ENCODE measurements at regions not wholly inside any gene's neighbourhood (a gene's known extent, or its start where the extent isn't known, plus 50 kb on each side); places are given as distances from the start of the nearest gene placed in this dataset.

DNA sequence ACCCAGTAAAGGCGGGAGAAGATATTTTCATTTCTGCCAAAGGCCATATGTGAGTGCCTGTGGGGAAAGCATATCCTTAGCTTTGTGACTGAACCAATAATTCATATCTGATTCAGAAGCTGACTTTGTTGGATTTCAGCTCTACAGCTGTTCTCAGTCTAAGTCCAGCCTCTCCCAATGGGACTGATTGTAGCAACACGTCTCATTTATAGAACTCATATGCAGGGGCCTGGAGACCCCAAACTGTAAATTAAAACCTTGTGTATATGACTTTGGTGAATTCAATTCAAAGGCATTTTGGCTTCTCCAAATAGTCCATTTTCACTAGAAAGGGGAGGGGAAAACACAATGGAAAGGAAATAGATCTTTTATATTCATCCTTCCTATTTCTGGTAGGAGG, 250.4 kb upstream of the SORL1-AS1 start:
- no peak for DNase-seq (ENCODE audit: low read depth)
- TF ChIP-seq, protein P1, sequence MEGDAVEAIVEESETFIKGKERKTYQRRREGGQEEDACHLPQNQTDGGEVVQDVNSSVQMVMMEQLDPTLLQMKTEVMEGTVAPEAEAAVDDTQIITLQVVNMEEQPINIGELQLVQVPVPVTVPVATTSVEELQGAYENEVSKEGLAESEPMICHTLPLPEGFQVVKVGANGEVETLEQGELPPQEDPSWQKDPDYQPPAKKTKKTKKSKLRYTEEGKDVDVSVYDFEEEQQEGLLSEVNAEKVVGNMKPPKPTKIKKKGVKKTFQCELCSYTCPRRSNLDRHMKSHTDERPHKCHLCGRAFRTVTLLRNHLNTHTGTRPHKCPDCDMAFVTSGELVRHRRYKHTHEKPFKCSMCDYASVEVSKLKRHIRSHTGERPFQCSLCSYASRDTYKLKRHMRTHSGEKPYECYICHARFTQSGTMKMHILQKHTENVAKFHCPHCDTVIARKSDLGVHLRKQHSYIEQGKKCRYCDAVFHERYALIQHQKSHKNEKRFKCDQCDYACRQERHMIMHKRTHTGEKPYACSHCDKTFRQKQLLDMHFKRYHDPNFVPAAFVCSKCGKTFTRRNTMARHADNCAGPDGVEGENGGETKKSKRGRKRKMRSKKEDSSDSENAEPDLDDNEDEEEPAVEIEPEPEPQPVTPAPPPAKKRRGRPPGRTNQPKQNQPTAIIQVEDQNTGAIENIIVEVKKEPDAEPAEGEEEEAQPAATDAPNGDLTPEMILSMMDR (IDR thresholded peaks at IDR 0.05; ENCODE audit: low read length, missing control alignments): no peak
- H3K4me3 ChIP-seq (replicated peaks; ENCODE audit: low read depth, low read length): no peak overlapping the region

DNA sequence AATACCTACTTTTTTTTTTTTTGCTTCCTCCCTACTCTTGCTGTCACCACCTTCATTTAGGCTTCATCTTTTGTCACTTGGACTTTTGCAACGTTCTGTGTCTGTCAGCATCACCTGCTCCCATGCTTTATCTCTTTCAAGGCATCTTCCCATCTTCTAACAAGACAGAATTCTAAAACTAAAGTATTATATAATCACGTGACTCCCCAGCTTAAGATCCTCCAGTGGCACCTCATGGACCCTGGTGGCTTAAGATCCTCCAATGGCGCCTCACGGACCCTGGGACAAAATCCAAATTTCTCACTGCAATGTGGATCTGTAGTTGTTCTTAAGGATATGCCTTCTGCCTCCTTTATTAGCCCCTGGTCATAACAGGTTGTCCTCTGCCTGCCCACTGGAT, 248.2 kb upstream of the SORL1-AS1 start:
- TF ChIP-seq, protein P1 (IDR thresholded peaks at IDR 0.05; ENCODE audit: low read length, missing control alignments): no peak
- DNase-seq (ENCODE audit: low read depth): no peak
- no peak overlapping the region for H3K4me3 ChIP-seq (replicated peaks; ENCODE audit: low read depth, low read length)

DNA sequence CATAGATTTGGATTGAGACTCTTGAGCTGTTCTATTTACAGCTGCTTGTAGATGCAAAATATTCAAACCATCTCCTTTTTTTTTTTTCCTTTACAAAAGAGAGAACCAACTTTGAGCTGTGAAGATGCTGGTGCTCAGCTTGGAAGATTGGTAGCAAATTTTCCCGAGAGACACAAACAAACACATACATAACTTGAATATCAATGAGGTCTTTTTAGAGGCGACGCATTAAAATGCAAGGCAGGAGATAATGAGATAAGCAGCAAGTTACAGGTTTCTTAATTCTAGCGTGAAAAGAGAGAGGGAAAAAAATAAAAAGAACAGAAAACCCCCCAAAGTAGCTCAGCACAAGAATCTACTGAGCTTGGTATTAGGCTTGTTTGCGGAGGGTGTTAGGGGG, 247.0 kb upstream of the SORL1-AS1 start:
- TF ChIP-seq, protein P1 (IDR thresholded peaks at IDR 0.05; ENCODE audit: low read length, missing control alignments): no peak
- no peak for DNase-seq (ENCODE audit: low read depth)
- H3K4me3 ChIP-seq (replicated peaks; ENCODE audit: low read depth, low read length): no peak overlapping the region

DNA sequence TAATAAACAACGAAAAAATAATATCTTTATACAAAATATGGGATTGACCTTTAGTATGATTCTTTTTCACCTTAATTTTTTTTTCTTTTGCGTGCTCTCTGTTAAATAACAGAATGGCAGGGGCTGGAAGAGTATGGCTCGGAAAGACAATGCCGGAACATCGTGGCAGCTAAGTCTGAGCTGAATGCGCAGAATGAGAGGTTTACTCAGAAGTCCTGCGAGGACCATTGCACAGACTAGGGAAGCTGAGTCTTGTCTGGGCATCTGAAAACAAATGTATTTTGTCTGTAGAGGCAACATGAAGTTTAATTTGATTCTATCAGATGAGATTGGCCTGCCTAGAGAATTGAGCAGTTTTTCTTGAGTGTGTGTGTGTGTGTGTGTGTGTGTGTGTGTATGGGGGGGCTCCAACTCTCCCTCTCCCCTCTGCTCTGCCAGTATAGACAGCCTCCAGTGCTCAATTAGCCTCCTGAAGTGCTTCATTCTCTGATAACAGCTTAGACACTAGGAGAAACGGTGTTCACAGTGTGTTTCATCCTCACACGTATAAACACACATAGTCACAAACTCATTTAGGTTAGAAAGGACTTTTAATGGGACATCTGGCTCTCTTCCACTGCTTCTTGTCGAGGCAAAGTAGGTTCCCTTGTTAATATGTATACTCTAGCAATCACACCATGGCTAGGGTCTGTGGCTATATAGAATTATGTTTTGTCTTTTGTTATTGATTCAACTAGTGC, 244.3 kb upstream of the SORL1-AS1 start:
- TF ChIP-seq, protein P1 (IDR thresholded peaks at IDR 0.05; ENCODE audit: low read length, missing control alignments): no peak
- H3K4me3 ChIP-seq (replicated peaks; ENCODE audit: low read depth, low read length): no peak overlapping the region
- DNase-seq (ENCODE audit: low read depth): no peak

DNA sequence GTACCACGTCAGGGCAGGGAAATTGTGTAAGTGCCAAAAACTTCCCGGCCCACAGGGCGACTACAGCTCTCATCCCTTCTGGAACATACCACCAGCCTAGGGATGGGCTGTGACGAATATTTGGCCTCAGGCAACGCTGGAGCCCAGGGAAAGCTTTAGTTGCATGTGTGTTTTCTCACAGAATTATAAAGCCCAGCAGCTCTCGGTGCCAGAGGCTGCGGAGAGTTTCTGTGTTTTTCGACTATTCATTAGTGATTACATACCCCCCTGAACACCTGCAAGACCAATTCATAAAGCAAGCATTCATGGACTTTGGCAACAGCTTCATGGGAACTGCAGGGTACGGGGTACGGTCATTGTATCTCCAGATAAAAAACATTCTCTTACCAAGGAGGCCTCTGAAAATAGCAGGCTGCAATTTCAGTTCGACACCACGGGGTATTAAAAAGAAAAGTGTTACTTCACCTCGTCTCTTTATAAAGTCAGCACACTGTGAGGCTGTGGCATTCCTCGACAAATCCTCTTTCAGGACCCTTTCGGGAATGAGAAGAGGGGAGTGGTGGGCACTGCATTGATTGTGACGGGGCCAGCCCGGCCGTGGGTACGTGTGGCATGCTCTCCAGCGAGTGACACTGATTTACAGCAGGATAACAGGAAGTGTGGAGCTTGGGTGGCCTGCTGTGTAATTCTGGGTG, 243.6 kb upstream of the SORL1-AS1 start:
- TF ChIP-seq, protein P1 (IDR thresholded peaks at IDR 0.05; ENCODE audit: low read length, missing control alignments): no peak
- H3K4me3 ChIP-seq (replicated peaks; ENCODE audit: low read depth, low read length): no peak overlapping the region
- DNase-seq (ENCODE audit: low read depth): no peak

DNA sequence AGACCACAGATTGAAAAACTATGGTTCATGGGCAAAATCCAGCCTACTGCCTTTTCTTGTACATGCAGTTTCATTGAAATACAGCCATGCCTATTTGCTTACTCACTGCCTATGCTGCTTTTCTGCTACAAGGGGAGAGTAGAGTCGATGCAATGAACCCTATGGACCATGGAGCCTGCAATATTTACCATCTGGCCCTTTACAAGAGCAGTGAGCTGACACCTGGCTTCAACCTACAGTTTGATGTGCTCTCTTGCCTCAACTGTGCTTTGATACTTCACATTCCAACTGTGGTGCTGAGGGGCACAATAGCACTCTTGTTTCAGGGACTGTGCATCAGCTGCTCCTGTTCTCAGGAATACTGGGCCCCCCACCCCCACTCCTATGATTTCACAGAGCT, 239.5 kb upstream of the SORL1-AS1 start:
- H3K4me3 ChIP-seq (replicated peaks; ENCODE audit: low read depth, low read length): no peak overlapping the region
- TF ChIP-seq, protein P1 (IDR thresholded peaks at IDR 0.05; ENCODE audit: low read length, missing control alignments): no peak
- DNase-seq (ENCODE audit: low read depth): no peak
